EH (cell line): ENCODE measurements at regions not wholly inside any gene's neighbourhood (a gene's known extent, or its start where the extent isn't known, plus 50 kb on each side); places are given as distances from the start of the nearest gene placed in this dataset.

Experiments
- DNase-seq: peaks from one replicate; pipeline ENCODE4 v3.0.0-alpha.2; 2015; ENCODE audit warnings: low read depth

DNA sequence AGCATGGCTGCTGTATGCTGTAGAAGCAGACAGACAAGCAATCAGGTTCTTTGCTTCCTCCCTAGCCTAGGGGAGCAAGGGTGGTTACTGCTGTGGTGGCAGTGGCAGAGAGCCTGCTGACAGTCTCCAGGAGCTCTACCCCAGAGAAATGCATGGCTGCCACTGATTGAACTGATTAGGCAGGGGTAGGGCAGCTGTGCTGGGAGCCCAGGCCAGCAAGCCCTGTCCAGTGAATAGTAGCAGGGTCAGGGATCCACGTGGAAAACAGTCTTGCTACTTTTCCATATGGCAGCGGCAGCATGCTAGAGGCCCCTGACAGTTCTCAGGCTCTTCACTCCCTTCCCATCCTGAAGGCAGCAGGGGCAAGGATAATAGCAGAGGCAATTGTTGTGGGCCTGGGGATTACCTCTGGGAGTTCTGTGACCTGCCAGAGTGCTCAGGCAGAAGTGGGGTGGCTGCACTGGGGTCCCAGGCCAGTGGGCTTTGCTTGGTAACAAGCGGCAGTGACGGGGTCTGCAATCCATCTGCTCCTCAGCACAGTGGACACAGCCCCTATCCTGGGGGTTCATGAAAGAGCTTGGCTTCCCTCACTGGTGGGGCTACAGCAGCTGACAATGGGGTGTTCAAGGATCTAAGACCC is 558.8 kb upstream of the GHITM start:
- no peak for DNase-seq

DNA sequence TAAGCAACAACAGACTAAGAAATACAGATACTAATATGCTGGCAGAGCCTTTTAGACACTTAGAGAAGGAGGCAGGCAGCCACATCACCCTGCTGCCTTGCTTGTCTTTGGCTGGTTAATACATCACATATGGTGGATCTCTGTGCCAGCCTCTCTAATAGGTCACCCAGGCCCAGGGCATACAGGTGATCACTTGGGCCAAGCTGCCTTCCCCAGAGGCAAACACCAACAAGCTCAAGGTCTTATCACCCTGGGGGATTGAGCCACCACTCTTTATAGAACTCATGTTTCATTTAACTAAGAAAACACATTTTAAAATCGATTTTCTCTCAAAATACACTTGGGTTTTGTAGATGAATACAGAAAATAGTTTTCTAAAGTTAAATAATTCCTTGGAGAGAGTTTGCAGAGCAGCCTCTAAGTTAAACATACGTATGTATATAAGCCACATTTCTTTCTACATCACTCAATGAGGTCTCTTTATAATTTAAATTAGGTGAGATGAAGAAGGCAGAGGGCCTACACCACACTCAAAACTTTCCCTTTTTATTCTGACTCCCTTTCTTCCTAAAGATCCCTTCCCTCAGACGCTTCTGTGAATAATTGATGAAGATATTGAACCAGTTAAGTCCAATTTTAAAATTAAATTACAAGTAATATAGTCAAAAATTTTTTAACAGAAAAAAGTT is 556.8 kb upstream of the GHITM start:
- no peak for DNase-seq

GRCh38 chr10:83585686-83586085 is 553.6 kb upstream of the GHITM start:
- DNase-seq: peak; percentile 5

DNA sequence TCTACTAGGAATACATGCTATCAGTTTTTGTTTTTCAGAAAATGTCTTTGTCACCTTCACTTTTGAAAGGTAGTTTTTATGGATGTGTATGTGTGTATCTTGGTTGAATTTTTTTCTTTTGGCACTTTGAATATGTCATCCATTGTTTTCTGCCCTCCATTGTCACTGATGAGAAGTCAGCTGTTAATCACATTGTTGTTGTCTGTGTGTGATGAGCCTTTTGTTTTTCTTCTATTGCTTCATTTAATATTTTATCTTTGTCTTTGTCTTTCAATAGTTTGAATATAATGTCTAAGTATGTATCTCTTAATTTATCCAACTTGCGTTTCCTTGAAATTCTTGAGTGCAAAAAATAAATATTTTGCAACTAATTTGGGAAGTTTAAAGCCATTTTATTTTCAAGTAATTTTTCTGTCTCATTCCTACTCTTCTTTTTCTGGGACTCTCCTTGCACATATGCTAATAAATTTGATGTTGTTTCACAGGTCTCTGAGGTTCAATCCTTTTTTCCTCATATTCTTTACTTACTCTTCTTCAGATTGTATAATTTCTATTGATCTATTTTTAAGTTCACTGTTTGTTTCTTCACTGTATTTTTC is 546.9 kb upstream of the GHITM start:
- no peak for DNase-seq

GRCh38 chr10:83603708-83604107 is 535.6 kb upstream of the GHITM start:
- DNase-seq: peak; percentile 24

- peak; percentile 52 for DNase-seq
Observed at GRCh38 chr10:83605783-83606630, 533.3 kb upstream of the GHITM start.

DNA sequence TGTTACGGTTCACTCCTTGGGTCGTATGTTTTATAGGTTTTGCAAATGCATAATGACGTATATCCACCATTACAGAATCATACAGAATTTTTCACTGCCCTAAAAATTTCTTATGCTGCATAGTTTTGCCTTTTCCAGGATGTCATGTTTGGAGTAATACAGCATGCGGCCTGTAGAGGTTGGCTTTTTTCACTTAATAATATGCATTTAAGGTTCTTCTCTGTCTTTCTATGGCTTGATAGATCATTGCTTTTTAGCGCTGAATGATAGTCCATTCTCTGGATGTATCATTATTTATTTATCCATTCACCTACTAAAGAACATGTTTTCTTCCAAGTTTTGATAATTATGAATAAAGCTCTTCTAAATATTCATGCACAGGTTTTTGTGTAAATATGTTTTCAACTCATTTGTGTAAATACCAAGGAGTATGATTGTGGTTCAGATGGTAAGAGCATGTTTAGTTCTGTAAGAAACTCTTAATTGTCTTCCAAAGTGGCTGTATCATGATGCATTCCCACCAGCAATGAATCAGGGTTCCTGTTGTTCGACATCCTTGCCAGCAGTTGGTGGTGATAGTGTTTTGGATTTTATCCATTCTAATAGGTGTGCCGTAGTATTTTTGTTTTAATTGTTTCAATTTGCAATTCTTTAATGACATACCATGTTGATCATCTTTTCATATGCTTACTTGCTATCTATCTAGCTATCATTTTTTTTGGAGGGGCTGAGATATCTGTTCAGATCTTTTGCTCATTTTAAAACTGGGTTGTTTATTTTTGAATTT is 531.2 kb upstream of the GHITM start:
- DNase-seq: peak; percentile 81

- peak; percentile 94 for DNase-seq
Observed at GRCh38 chr10:83612050-83612449, 527.3 kb upstream of the GHITM start.

GRCh38 chr10:83612746-83613145 is 526.6 kb upstream of the GHITM start:
- no peak for DNase-seq

GRCh38 chr10:83617172-83617571 is 522.1 kb upstream of the GHITM start:
- no peak for DNase-seq

DNA sequence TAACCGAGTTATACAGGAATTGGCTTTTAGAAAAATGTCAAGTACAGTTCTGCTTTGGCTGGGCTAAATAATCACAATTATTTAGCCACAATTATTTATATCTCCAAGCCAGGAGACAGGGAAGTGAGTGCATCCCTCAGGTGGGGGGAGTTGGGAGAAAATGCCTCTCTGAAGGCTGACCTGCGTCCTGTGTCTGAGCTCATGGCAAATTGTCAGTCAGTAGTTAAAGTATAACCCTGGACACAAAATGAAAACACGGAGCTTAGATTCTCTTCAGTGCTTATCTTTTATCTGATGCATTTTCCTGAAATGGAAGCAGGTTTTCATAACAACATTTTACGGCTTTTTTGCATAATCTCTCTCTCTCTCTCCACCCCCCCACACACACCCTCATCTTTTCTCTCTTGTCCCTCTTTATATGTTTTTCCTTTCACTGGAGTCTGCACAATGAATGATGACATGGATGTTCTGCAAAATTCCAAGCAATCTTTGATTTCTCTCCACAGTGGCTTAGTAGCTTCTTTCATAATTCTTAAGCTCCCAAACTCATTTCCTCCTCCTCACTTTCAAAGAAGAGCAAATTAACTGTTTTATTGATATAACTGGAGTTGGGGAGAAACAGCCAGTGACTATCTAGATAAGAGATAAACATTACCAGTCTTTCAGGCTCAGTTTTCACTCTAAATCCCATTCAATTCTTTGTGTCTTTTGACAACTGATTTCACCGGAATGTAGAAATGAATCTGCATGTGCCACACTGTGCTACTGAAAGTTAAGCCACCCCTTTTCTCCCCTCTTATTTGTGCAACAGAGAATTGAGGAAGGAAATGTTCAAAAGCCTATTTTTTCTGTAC is 521.4 kb upstream of the GHITM start:
- DNase-seq: peak; percentile 51

DNA sequence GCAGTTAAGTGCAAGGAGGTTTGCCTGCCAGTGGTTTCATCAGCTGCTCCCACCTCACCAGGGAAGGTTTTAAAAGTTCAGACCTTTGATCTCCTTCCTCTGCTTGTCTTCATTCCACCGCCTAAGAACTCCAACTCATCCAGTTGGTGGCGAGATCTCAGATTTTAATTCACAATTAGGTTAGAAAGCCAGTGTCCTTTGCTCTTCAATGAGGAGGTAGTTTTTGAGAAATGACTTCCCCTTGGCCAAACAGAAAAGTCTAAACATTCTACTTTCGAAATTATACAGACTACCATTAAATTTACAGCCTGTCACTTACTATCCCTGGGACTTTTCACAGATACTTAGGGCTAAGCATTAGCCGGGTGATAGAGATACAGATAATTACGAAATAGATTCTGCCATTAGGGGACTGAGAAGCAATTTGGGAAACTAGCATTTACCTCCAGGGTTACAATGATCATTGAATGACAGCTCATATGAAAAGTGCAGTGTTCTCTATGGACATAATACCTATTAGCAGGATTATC is 513.4 kb upstream of the GHITM start:
- DNase-seq: no peak

- DNase-seq: no peak
Observed at GRCh38 chr10:83632701-83633100, 506.6 kb upstream of the GHITM start.

- DNase-seq: no peak
Observed at GRCh38 chr10:83633547-83633946, 505.8 kb upstream of the GHITM start.

GRCh38 chr10:83636826-83637225 is 502.5 kb upstream of the GHITM start:
- no peak for DNase-seq

- DNase-seq: no peak
Observed at GRCh38 chr10:83647526-83647925, 491.8 kb upstream of the GHITM start.

- no peak for DNase-seq
Observed at GRCh38 chr10:83648201-83648600, 491.1 kb upstream of the GHITM start.

DNA sequence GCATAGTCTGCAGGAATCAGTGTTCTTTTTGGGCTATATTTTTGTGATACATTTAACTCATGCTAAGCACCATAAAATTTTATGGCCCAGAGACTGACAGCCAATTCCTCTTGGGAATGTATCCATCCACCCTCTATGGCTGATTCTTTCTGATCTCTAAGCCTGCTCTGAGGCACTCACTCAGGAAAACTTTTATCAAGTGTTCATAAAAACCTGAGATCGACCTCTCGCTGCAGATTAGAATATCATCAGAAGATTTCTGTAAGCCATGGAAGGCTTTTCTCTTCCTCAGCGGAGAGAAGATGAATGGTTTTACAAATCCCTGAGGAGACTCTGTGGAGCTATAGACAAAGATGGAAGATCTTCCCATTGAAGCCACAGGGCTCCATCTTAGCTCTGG is 489.8 kb upstream of the GHITM start:
- no peak for DNase-seq

- no peak for DNase-seq
Observed at GRCh38 chr10:83654689-83655088, 484.6 kb upstream of the GHITM start.

DNA sequence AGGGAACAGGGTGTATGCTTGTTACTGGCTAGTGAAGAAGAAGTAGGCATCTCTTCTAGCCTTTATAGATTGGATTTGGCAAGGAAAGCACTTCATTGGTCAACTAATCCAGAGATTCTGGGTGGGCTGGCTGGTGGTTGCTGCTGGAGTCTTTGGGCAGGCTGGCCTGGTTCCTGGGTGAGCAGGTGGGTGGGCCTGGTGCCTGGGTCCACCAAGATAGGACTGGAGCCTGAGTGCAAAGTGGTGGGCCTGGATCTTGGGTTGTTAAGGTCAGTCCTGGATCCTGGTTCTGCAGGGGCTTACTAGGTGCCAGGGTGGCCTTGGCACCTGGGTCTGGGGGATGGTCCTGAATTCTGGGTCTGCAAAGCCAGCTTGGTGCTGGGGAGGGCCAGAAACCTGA is 482.4 kb upstream of the GHITM start:
- DNase-seq: no peak

- DNase-seq: no peak
Observed at GRCh38 chr10:83657487-83657886, 481.8 kb upstream of the GHITM start.
